Colonic mucosa (tissue), 4 donors: ENCODE measurements at regions not wholly inside any gene's neighbourhood (a gene's known extent, or its start where the extent isn't known, plus 50 kb on each side); places are given as distances from the start of the nearest gene placed in this dataset.

Experiments
- DNase-seq: peaks from one replicate; pipeline ENCODE4 v3.0.0-alpha.2; 2020
- H3K27ac ChIP-seq: fragments of 200-600 bp; one replicate; pipeline ENCODE4 v1.8.0; 2021
- H3K27me3 ChIP-seq: fragments of 200-600 bp; one replicate; pipeline ENCODE4 v1.8.0; 2021
- H3K36me3 ChIP-seq: fragments of 200-600 bp; one replicate; pipeline ENCODE4 v1.8.0; 2021
- H3K4me1 ChIP-seq: fragments of 200-600 bp; one replicate; pipeline ENCODE4 v1.8.0; 2021; ENCODE audit warnings: mild to moderate bottlenecking
- H3K4me3 ChIP-seq: fragments of 200-600 bp; one replicate; pipeline ENCODE4 v1.8.0; 2021
- H3K9ac ChIP-seq, 2 donors: one replicate each; pipeline ENCODE4 v1.7.0; 2013; ENCODE audit warnings: control low read depth in 2 of 2, low read depth in 2 of 2, low read length in 2 of 2
- H3K9me3 ChIP-seq: fragments of 200-600 bp; one replicate; pipeline ENCODE4 v1.8.0; 2021
- CTCF ChIP-seq: fragments of 200-600 bp; IDR thresholded peaks from one replicate; pipeline ENCODE4 v1.8.0; 2022; ENCODE audit warnings: antibody characterized with exemption, mild to moderate bottlenecking
- intact Hi-C: fragments of 100-400 bp; cut with DNase I; formaldehyde crosslinking; loops from one replicate; pipeline ENCODE4 v1.14.1; 2022
- donor health status: healthy.
- donor health status: DM: no; HTN: no; CAD: no.
- donor health status: DM: no; HTN: no; CAD: no.

- H3K36me3 ChIP-seq, result no peaks in the 10 kb centered on the region
- peaks cover 26% of the 10 kb centered on the region for H3K4me1 ChIP-seq
- no peak for TF ChIP-seq CTCF
- no peak overlapping the region for H3K4me3 ChIP-seq
- H3K9me3 ChIP-seq, result no peaks in the 10 kb centered on the region
- H3K27ac ChIP-seq, result peak overlapping the region; percentile 55
- intact Hi-C loops, result no loop called here
- H3K27me3 ChIP-seq, result no peaks in the 10 kb centered on the region
- H3K9ac ChIP-seq, result peak overlapping the region in 1 of 2 donors; percentile 42
- DNase-seq, result no peak
Observed at GRCh38 chr2:8477552-8478470, 204.0 kb upstream of the ID2 start.

- TF ChIP-seq CTCF, result no peak
- H3K9me3 ChIP-seq, result no peaks in the 10 kb centered on the region
- H3K27me3 ChIP-seq, result no peaks in the 10 kb centered on the region
- H3K27ac ChIP-seq, result peak overlapping the region; percentile 55
- peaks cover 26% of the 10 kb centered on the region for H3K4me1 ChIP-seq
- H3K36me3 ChIP-seq, result no peaks in the 10 kb centered on the region
- intact Hi-C loops, result no loop called here
- no peak overlapping the region for H3K9ac ChIP-seq
- H3K4me3 ChIP-seq, result no peak overlapping the region
- no peak for DNase-seq
Observed at GRCh38 chr2:8478471-8478793, 203.4 kb upstream of the ID2 start.

GRCh38 chr2:8479298-8479697, 202.6 kb upstream of the ID2 start:
- Histone ChIP-seq H3K9me3 (no peaks in the 10 kb centered on the region), H3K27ac (no peak overlapping the region), H3K27me3 (no peaks in the 10 kb centered on the region), H3K4me3 (no peak overlapping the region), H3K4me1 (peaks cover 26% of the 10 kb centered on the region), H3K9ac (peak overlapping the region in 1 of 2 donors; percentile 58), H3K36me3 (no peaks in the 10 kb centered on the region)
- TF ChIP-seq CTCF, result no peak
- DNase-seq, result peak; percentile 74
- intact Hi-C loops, result no loop called here

GRCh38 chr2:8480915-8481314, 200.9 kb upstream of the ID2 start:
- no peak overlapping the region for H3K27ac ChIP-seq
- peaks cover 21% of the 10 kb centered on the region for H3K4me1 ChIP-seq
- H3K4me3 ChIP-seq, result no peak overlapping the region
- H3K27me3 ChIP-seq, result no peaks in the 10 kb centered on the region
- no peaks in the 10 kb centered on the region for H3K36me3 ChIP-seq
- DNase-seq, result no peak
- TF ChIP-seq CTCF, result no peak
- intact Hi-C loops, result no loop called here
- H3K9me3 ChIP-seq, result no peaks in the 10 kb centered on the region
- H3K9ac ChIP-seq, result no peak overlapping the region

DNA sequence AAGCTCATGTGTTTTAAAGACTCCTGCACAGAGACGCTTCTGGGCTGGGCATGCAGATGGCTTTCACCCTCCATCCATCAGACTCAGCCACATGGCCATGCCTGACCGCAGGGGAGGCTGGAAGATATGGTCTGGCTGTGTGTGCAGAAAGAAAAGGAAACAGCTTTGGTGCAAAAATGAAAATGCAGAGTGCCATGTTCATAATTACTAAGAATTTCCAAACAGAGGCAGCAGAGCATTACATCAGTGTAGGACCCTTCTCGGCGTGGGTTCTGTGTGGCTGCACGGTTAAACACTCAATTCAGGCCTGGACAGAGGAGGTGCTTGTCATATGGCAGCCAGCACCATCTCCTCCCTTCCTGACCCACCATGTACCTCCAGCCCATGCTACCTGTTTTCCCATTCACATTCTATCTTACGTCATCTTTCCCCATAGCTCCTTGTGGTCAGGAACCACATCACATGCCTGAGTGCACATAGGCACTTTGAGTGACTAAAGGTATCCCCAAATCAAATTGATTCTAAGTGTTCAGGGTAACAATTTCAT, 200.3 kb upstream of the ID2 start:
- H3K27me3 ChIP-seq, result no peaks in the 10 kb centered on the region
- no peak overlapping the region for H3K9ac ChIP-seq
- intact Hi-C loops, result no loop called here
- no peaks in the 10 kb centered on the region for H3K9me3 ChIP-seq
- no peak overlapping the region for H3K27ac ChIP-seq
- no peak overlapping the region for H3K4me3 ChIP-seq
- TF ChIP-seq CTCF, result no peak
- DNase-seq, result no peak
- peaks cover 17% of the 10 kb centered on the region for H3K4me1 ChIP-seq
- no peaks in the 10 kb centered on the region for H3K36me3 ChIP-seq
